NCI-H1436 (cell line): ENCODE measurements at regions not wholly inside any gene's neighbourhood (a gene's known extent, or its start where the extent isn't known, plus 50 kb on each side); places are given as distances from the start of the nearest gene placed in this dataset.
A peak's percentile ranks its signal among the peaks of the same experiment; 100 is the strongest.
"Not testable (repeated sequence)": the region's sequence is repeated elsewhere in the genome, so short reads cannot be mapped to it uniquely, and the experiment has no call there.

Experiments used
- DNase-seq: peaks from one replicate; lab custom pipeline; 2025; lab: John Stamatoyannopoulos, UW

GRCh38 chr2:208608122-208608835, 201.7 kb downstream of the PTH2R start:
- peak; percentile 40 for DNase-seq

DNA sequence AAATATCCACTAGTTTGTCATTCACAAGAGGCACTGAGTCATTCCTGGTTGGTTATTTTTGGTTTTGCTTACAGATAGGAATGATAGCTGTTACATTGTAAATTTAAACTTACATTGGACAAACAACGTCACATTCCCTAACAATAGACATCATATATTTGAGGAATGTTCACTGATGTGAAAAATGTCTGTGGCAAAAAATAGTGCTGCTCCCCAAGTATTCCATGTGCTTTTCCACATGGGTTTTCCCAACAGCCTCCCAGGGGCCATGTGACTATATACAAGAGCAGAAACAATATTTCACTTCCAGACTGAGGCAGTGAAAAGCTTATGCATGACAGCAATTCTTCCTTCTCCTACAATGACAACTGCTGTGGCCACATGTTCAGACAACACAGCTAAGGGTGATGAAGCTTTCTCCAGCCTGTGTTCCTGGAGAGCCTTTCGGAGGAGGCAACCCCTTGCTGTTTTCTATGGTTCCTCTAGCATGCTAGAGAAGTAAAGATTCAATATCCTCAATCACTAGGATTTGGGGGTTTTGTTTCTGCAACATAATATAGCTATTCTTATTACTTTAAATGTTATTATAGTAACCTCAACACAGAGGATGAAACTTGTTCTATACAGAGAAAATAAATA, 202.7 kb downstream of the PTH2R start:
- no peak for DNase-seq

- DNase-seq, result not testable (repeated sequence)
Measured at GRCh38 chr2:208615675-208616074, 209.1 kb downstream of the PTH2R start.

GRCh38 chr2:208618220-208618619, 211.6 kb downstream of the PTH2R start:
- DNase-seq, result no peak

- DNase-seq, result no peak
Measured at GRCh38 chr2:208619993-208620392, 213.4 kb downstream of the PTH2R start.

GRCh38 chr2:208620487-208620978, 213.9 kb downstream of the PTH2R start:
- DNase-seq, result no peak

GRCh38 chr2:208627110-208627884, 220.7 kb downstream of the PTH2R start:
- DNase-seq, result no peak

DNA sequence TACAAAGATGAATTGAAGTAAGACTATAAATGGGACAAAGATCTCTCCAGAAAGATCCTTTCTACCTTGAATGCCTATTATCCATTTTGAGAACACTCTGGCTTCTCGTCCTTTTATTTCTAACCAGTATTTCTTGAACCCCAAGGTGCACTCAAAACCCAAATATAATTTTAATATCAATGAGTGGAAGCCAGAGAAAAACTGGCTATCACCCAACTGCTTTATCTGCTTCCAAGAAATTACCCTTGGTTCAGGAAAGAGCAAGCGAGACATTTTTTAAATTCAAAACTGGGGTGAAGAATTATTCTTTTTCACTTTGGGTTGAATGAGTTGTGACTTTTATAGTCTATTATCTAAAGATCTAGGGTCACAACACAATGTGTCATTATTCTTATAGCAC, 221.3 kb downstream of the PTH2R start:
- no peak for DNase-seq

GRCh38 chr2:208638059-208638458, 231.5 kb downstream of the PTH2R start:
- no peak for DNase-seq

DNA sequence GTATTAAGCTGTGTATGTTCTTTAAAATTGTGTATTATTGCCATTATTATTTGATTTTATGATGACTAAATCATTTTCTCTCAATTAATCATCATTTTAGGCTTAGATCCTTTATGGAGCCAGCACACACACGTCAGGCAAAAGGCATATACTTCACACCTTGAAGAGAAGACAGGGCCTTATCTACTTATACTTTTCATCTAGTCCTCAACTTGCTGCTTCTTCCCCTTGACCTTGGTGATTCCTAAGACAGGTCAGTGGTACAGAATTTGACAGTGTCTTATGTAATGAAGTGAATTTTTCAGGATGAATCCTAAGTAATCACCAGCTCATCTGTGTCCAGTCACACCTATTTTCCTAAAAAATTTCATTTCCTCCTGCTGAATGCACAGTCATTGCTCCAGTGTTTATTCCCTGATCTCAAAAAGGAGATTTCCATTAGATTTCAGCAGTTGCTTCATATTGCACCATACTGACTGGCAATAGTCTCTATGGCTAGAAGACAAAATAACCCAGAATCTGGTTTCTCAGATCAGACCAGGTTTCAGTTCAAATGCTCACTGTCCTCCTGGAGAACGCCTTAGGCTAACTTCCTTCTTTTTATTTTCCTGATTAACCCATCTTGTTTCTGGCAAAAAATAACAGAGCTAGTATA, 235.7 kb downstream of the PTH2R start:
- no peak for DNase-seq

DNA sequence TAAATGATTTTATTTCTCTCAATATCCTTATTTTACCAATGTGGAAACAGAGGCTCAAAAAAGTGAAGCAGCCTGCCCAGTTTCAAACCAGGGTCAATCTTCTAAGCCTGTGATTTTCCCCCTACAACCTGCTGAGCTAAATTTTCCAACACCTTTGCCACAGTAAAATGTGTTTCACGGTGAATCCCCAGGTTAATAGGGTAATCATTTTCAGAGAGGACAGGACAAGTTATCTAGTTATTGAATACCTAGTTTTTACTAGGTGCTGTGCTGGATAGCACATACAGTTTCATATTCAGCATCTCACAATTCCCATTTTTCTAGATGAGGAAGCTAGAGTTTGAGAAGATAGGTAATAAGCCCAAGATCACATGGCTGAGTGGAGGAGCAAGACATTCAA, 236.6 kb downstream of the PTH2R start:
- no peak for DNase-seq

GRCh38 chr2:208645226-208645625, 238.6 kb downstream of the PTH2R start:
- no peak for DNase-seq

DNA sequence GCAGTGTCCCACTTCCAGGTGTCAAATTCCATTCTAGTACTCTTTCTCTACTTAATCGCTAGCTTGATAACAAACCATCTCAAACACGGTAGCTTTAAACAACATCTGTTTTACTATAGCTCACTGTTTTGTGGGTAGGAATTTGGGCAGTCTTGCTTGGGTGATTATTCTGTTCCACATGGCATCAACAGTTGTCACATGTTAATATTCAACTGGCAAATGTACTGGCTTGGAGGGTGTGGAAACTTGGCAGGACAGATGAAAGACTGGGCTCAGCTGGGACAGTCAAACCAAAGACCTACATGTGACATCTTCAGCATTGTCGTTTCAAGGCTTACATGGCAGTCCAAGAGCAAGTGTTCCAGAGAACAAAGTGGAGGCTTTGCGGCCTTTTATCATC, 241.8 kb downstream of the PTH2R start:
- DNase-seq, result no peak

- DNase-seq, result no peak
Measured at GRCh38 chr2:208653383-208653782, 246.8 kb downstream of the PTH2R start.

- DNase-seq, result no peak
Measured at GRCh38 chr2:208654056-208654455, 247.5 kb downstream of the PTH2R start.

GRCh38 chr2:208657468-208657867, 250.9 kb downstream of the PTH2R start:
- no peak for DNase-seq

GRCh38 chr2:208669394-208669793, 262.8 kb downstream of the PTH2R start:
- DNase-seq, result no peak

DNA sequence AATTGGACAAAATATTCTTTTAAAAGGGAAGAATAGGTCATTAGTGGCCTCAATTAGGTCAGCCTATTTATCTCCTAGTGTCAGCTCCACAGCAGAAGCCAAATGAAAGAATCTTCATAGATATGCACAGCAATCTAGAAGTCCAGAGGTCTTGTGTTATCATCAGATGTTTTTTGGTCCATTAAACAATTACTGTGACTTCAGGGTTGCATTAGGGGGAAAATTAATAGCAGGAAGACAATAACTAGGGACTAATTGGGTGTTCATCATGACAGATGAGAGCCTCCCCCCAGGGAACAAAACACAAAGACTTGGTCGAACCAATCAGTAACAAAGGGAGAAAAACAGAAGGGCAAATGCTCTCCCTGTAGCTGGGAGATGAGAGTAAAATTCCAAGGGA, 264.7 kb downstream of the PTH2R start:
- DNase-seq, result peak; percentile 12

- DNase-seq, result no peak
Measured at GRCh38 chr2:208671886-208672680, 265.5 kb downstream of the PTH2R start.

- no peak for DNase-seq
Measured at GRCh38 chr2:208673631-208674030, 267.0 kb downstream of the PTH2R start.

- DNase-seq, result no peak
Measured at GRCh38 chr2:208674919-208675318, 268.3 kb downstream of the PTH2R start.

DNA sequence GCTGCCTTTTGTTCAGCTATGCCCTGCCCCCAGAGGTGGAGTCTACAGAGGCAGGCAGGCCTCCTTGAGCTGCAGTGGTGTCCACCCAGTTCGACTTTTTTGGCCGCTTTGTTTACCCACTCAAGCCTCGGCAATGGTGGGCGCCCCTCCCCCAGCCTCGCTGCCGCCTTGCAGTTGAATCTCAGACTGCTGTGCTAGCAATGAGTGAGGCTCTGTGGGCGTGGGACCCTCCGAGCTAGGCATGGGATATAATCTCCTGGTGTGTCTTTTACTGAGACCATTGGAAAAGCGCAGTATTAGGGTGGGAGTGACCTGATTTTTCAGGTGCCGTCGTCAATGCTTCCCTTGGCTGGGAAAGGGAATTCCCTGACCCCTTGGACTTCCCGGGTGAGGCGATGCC, 279.3 kb downstream of the PTH2R start:
- DNase-seq, result not testable (repeated sequence)
